Body of pancreas (tissue), 4 donors: ENCODE measurements at regions not wholly inside any gene's neighbourhood (a gene's known extent, or its start where the extent isn't known, plus 50 kb on each side); places are given as distances from the start of the nearest gene placed in this dataset.

ENCODE experiments used
- POLR2A ChIP-seq, 3 donors: fragments of 450-650 bp; IDR thresholded peaks; one replicate each; pipeline ENCODE4 v1.6.1; 2016; ENCODE audit warnings: antibody characterized with exemption in 3 of 3, mild to moderate bottlenecking in 2 of 3
- TF ChIP-seq, protein P1 (sequence below), 7 experiments: fragments of 450-650 bp in 4 of 7; fragments of 200-600 bp in 3 of 7; sonication (generic) in 3 of 7; IDR thresholded peaks; one replicate each; pipeline ENCODE4 v1.5.1; 2016 to 2019; ENCODE audit warnings: antibody characterized with exemption in 7 of 7

DNA sequence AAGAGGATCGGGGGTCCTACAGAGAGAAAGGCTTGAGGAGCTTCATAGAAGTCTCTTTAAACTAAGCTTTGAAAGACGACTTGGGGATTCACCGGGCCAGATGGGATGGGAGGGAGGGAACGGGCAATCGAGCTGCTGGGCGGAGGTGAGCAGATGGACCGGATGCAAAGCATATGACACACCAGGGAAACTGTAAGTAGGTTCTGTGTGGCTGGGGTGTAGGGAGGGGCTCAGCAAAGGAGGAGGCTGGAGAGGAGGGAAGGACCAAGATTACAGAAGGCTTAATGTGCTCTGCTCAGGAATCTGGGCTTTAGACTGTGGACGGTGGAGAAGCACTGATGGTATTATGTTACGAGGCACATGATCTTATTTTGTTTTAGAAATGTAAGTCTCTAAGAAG lies 131.5 kb downstream of the MAIP1 start:
- TF ChIP-seq, protein P1, sequence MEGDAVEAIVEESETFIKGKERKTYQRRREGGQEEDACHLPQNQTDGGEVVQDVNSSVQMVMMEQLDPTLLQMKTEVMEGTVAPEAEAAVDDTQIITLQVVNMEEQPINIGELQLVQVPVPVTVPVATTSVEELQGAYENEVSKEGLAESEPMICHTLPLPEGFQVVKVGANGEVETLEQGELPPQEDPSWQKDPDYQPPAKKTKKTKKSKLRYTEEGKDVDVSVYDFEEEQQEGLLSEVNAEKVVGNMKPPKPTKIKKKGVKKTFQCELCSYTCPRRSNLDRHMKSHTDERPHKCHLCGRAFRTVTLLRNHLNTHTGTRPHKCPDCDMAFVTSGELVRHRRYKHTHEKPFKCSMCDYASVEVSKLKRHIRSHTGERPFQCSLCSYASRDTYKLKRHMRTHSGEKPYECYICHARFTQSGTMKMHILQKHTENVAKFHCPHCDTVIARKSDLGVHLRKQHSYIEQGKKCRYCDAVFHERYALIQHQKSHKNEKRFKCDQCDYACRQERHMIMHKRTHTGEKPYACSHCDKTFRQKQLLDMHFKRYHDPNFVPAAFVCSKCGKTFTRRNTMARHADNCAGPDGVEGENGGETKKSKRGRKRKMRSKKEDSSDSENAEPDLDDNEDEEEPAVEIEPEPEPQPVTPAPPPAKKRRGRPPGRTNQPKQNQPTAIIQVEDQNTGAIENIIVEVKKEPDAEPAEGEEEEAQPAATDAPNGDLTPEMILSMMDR (IDR thresholded peaks at IDR 0.05) = no peak
- TF ChIP-seq POLR2A (IDR thresholded peaks at IDR 0.05) = no peak
